ENCODE measurements at regions not wholly inside any gene's neighbourhood (a gene's known extent, or its start where the extent isn't known, plus 50 kb on each side); places are given as distances from the start of the nearest gene placed in this dataset.
"Not testable (repeated sequence)": the region's sequence is repeated elsewhere in the genome, so short reads cannot be mapped to it uniquely, and the experiment has no call there.

GRCh38 chr2:91500246-91500977 is 2808.9 kb downstream of the RPIA start:
- H3K27me3 ChIP-seq (ENCODE audit: control insufficient read depth, insufficient read depth, low read length); H2AK5ac ChIP-seq (ENCODE audit: low read depth, low read length); H3K18ac ChIP-seq (ENCODE audit: low read depth, low read length); H2AK9ac ChIP-seq (replicated peaks; ENCODE audit: low read depth, low read length, poor library complexity); H3K4ac ChIP-seq (ENCODE audit: low read depth, low read length); intact Hi-C loops (cut with micrococcal nuclease); DNase-seq; POLR2A ChIA-PET (ENCODE audit: unreplicated experiment); H4K20me1 ChIP-seq (ENCODE audit: insufficient read depth, low read length); H3K4me2 ChIP-seq (ENCODE audit: low read depth, low read length); dilution Hi-C loops (cut with HindIII; ENCODE audit: low sequenced_read_pairs, unreplicated experiment); H2BK15ac ChIP-seq (ENCODE audit: low read depth, low read length); in situ Hi-C loops (cut with MboI; ENCODE audit: low sequenced_read_pairs); H3K79me1 ChIP-seq (ENCODE audit: low read depth in 1 of 2, low read length in 2 of 2); H4K91ac ChIP-seq (ENCODE audit: insufficient read depth, low read depth, low read length); H3K23ac ChIP-seq (ENCODE audit: low read depth, low read length); H2BK120ac ChIP-seq (ENCODE audit: low read depth, low read length); H3K56ac ChIP-seq (ENCODE audit: extremely low read depth, insufficient read depth, low read length); H3K9me1 ChIP-seq (ENCODE audit: insufficient read depth, low read length); H3K36me3 ChIP-seq (ENCODE audit: control insufficient read depth, insufficient read depth, low read length); H3K14ac ChIP-seq (replicated peaks; ENCODE audit: low read depth, low read length); H2BK20ac ChIP-seq (ENCODE audit: low read depth, low read length); CTCF ChIA-PET; H4K8ac ChIP-seq (ENCODE audit: low read depth in 2 of 2, low read length in 2 of 2); H3K9me3 ChIP-seq (ENCODE audit: control insufficient read depth, insufficient read depth, low read length); H3K4me1 ChIP-seq (ENCODE audit: control insufficient read depth, insufficient read depth, low read length); H3K4me3 ChIP-seq (ENCODE audit: insufficient read depth, low read depth, low read length); H3K9ac ChIP-seq (ENCODE audit: low read depth, low read length); ATAC-seq (ENCODE audit: low read depth); H2AFZ ChIP-seq (replicated peaks; ENCODE audit: low read length, poor library complexity); H4K5ac ChIP-seq (ENCODE audit: low read depth, low read length); BruUV-seq (replicated peaks); H3K27ac ChIP-seq (ENCODE audit: insufficient read depth, low read length); H2BK5ac ChIP-seq (ENCODE audit: low read depth, low read length, poor library complexity, severe bottlenecking): not testable (repeated sequence)
- WGBS, 2 experiments (ENCODE audit: extremely low coverage in 2 of 2, insufficient read length in 1 of 2), result 58% methylated on average over 5 of the region's 6 CpGs; no CpG with 5 or more reads in 1 of the 2 experiments

- H3K18ac ChIP-seq (ENCODE audit: low read depth, low read length); H3K14ac ChIP-seq (replicated peaks; ENCODE audit: low read depth, low read length); H3K27me3 ChIP-seq (ENCODE audit: control insufficient read depth, insufficient read depth, low read length); H2BK5ac ChIP-seq (ENCODE audit: low read depth, low read length, poor library complexity, severe bottlenecking); H4K20me1 ChIP-seq (ENCODE audit: insufficient read depth, low read length); ATAC-seq (ENCODE audit: low read depth); H3K9ac ChIP-seq (ENCODE audit: low read depth, low read length); H3K9me1 ChIP-seq (ENCODE audit: insufficient read depth, low read length); H3K23ac ChIP-seq (ENCODE audit: low read depth, low read length); BruUV-seq (replicated peaks); H3K9me3 ChIP-seq (ENCODE audit: control insufficient read depth, insufficient read depth, low read length); H3K4ac ChIP-seq (ENCODE audit: low read depth, low read length); H3K56ac ChIP-seq (ENCODE audit: extremely low read depth, insufficient read depth, low read length); H2BK120ac ChIP-seq (ENCODE audit: low read depth, low read length); H3K4me2 ChIP-seq (ENCODE audit: low read depth, low read length); H4K91ac ChIP-seq (ENCODE audit: insufficient read depth, low read depth, low read length); POLR2A ChIA-PET (ENCODE audit: unreplicated experiment); dilution Hi-C loops (cut with HindIII; ENCODE audit: low sequenced_read_pairs, unreplicated experiment); H2AFZ ChIP-seq (replicated peaks; ENCODE audit: low read length, poor library complexity); H3K4me1 ChIP-seq (ENCODE audit: control insufficient read depth, insufficient read depth, low read length); H3K4me3 ChIP-seq (ENCODE audit: insufficient read depth, low read depth, low read length); H2BK20ac ChIP-seq (ENCODE audit: low read depth, low read length); intact Hi-C loops (cut with micrococcal nuclease); H2AK9ac ChIP-seq (replicated peaks; ENCODE audit: low read depth, low read length, poor library complexity); CTCF ChIA-PET; H3K79me1 ChIP-seq (ENCODE audit: low read depth in 1 of 2, low read length in 2 of 2); DNase-seq; H3K27ac ChIP-seq (ENCODE audit: insufficient read depth, low read length); H4K5ac ChIP-seq (ENCODE audit: low read depth, low read length); in situ Hi-C loops (cut with MboI; ENCODE audit: low sequenced_read_pairs); H3K36me3 ChIP-seq (ENCODE audit: control insufficient read depth, insufficient read depth, low read length); H2AK5ac ChIP-seq (ENCODE audit: low read depth, low read length); H2BK15ac ChIP-seq (ENCODE audit: low read depth, low read length); H4K8ac ChIP-seq (ENCODE audit: low read depth in 2 of 2, low read length in 2 of 2): not testable (repeated sequence)
- WGBS, 2 experiments (ENCODE audit: extremely low coverage in 2 of 2, insufficient read length in 1 of 2), result 20% methylated on average over 1 of the region's 5 CpGs; no CpG with 5 or more reads in 1 of the 2 experiments
Observed at GRCh38 chr2:91500978-91501310, 2809.5 kb downstream of the RPIA start.

All from IMR-90 (cell line).